ENCODE measurements at regions not wholly inside any gene's neighbourhood (a gene's known extent, or its start where the extent isn't known, plus 50 kb on each side); places are given as distances from the start of the nearest gene placed in this dataset.

GRCh38 chr6:6458172-6458571, 130.3 kb upstream of the LY86 start:
- TF ChIP-seq, protein P1, sequence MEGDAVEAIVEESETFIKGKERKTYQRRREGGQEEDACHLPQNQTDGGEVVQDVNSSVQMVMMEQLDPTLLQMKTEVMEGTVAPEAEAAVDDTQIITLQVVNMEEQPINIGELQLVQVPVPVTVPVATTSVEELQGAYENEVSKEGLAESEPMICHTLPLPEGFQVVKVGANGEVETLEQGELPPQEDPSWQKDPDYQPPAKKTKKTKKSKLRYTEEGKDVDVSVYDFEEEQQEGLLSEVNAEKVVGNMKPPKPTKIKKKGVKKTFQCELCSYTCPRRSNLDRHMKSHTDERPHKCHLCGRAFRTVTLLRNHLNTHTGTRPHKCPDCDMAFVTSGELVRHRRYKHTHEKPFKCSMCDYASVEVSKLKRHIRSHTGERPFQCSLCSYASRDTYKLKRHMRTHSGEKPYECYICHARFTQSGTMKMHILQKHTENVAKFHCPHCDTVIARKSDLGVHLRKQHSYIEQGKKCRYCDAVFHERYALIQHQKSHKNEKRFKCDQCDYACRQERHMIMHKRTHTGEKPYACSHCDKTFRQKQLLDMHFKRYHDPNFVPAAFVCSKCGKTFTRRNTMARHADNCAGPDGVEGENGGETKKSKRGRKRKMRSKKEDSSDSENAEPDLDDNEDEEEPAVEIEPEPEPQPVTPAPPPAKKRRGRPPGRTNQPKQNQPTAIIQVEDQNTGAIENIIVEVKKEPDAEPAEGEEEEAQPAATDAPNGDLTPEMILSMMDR (IDR thresholded peaks at IDR 0.05; ENCODE audit: low read depth, low read length) = no peak
- TF ChIP-seq EZH2phosphoT487 (IDR thresholded peaks at IDR 0.05; ENCODE audit: low read depth) = no peak
